ENCODE measurements at regions not wholly inside any gene's neighbourhood (a gene's known extent, or its start where the extent isn't known, plus 50 kb on each side); places are given as distances from the start of the nearest gene placed in this dataset.

- no peak overlapping the region for H3K27ac ChIP-seq
- H3K36me3 ChIP-seq, result no peaks in the 10 kb centered on the region
- intact Hi-C loops (cut with DNase I), result no loop called here
- H3K4me1 ChIP-seq, result no peaks in the 10 kb centered on the region
- WGBS, 2 donors, result 73 to 75% methylated on average over 10 of the region's 10 CpGs
- no peaks in the 10 kb centered on the region for H3K9me3 ChIP-seq
- H3K27me3 ChIP-seq, result no peaks in the 10 kb centered on the region
- H3K4me3 ChIP-seq (replicated peaks in 1 of 3), result no peak overlapping the region
- DNase-seq, result peak in 1 of 2 donors; percentile 7
- TF ChIP-seq CTCF (IDR thresholded peaks at IDR 0.05) (no peak), POLR2A (IDR thresholded peaks at IDR 0.05) (no peak)
These were observed 511.2 kb downstream of the DCDC2C start for GRCh38 chr2:4214444-4215205.

DNA sequence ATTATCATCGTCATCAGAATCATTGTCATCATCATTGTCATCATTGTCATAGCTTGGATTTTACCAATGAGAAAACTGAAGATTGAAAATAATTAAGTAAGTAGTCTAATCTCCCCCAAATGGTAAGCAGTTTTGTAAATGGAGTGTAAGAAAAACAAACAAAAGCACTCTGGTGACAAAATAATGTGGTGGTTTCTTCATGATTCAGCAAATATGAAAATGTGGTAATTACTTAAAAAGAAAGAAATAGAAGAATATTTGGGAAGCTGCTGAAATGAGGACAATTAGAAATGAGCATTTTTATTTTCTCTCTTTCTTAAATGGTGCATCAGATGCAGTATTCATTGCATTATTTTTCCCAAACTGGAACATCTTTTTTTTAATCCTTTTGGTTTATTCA lies 514.4 kb downstream of the DCDC2C start:
- no peak overlapping the region for H3K4me3 ChIP-seq (replicated peaks in 1 of 3)
- H3K9me3 ChIP-seq, result no peaks in the 10 kb centered on the region
- WGBS, 2 donors, result 91 to 92% methylated on average over 1 of the region's 1 CpG
- intact Hi-C loops (cut with DNase I), result no loop called here
- no peak for DNase-seq
- H3K36me3 ChIP-seq, result no peaks in the 10 kb centered on the region
- no peak for TF ChIP-seq POLR2A (IDR thresholded peaks at IDR 0.05)
- no peak for TF ChIP-seq CTCF (IDR thresholded peaks at IDR 0.05)
- no peaks in the 10 kb centered on the region for H3K4me1 ChIP-seq
- no peak overlapping the region for H3K27ac ChIP-seq
- H3K27me3 ChIP-seq, result no peaks in the 10 kb centered on the region

- WGBS, 2 donors, result 68 to 87% methylated on average over 1 of the region's 1 CpG
- no peaks in the 10 kb centered on the region for H3K4me1 ChIP-seq
- H3K27me3 ChIP-seq, result no peaks in the 10 kb centered on the region
- no peak for DNase-seq
- H3K36me3 ChIP-seq, result no peaks in the 10 kb centered on the region
- no peak overlapping the region for H3K27ac ChIP-seq
- H3K4me3 ChIP-seq (replicated peaks in 1 of 3), result no peak overlapping the region
- intact Hi-C loops (cut with DNase I), result no loop called here
- TF ChIP-seq CTCF (IDR thresholded peaks at IDR 0.05) (no peak), POLR2A (IDR thresholded peaks at IDR 0.05) (no peak)
- H3K9me3 ChIP-seq, result no peaks in the 10 kb centered on the region
These were observed 515.7 kb downstream of the DCDC2C start for GRCh38 chr2:4219101-4219500.

- no peak for DNase-seq
- Histone ChIP-seq H3K27me3 (no peaks in the 10 kb centered on the region), H3K36me3 (no peaks in the 10 kb centered on the region), H3K4me1 (no peaks in the 10 kb centered on the region), H3K9me3 (no peaks in the 10 kb centered on the region), H3K4me3 (replicated peaks in 1 of 3) (no peak overlapping the region), H3K27ac (no peak overlapping the region)
- intact Hi-C loops (cut with DNase I), result no loop called here
- 67 to 71% methylated on average over 1 of the region's 1 CpG for WGBS, 2 donors
- no peak for TF ChIP-seq CTCF (IDR thresholded peaks at IDR 0.05)
- TF ChIP-seq POLR2A (IDR thresholded peaks at IDR 0.05), result no peak
These were observed 516.2 kb downstream of the DCDC2C start for GRCh38 chr2:4219571-4219970.

DNA sequence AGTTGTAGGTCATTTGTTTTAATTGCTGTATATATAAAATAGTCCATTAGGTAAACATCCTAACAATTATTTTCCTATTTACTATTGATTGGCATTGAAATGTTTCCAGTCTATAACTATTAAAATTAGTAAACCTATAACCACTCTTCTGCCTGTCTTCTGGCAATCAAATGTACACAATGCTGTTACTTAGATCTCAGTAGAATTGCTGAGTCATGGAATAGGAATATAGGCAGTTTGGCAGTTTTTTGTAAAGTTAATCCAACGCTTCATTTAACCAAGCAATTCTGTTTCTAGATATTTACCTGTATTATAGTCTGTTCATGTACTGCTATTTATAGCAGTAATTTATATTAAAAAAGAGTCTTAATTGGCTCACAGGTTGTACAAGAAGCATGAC lies 518.1 kb downstream of the DCDC2C start:
- H3K9me3 ChIP-seq, result no peaks in the 10 kb centered on the region
- 98% methylated on average over 1 of the region's 1 CpG for WGBS, 2 donors

More for the DNA sequence above, 518.1 kb downstream of the DCDC2C start:
- H3K27me3 ChIP-seq, result no peaks in the 10 kb centered on the region
- no peak overlapping the region for H3K4me3 ChIP-seq (replicated peaks in 1 of 3)
- no peak for DNase-seq
- no peaks in the 10 kb centered on the region for H3K36me3 ChIP-seq
- TF ChIP-seq CTCF (IDR thresholded peaks at IDR 0.05) (no peak), POLR2A (IDR thresholded peaks at IDR 0.05) (no peak)
- H3K4me1 ChIP-seq, result no peaks in the 10 kb centered on the region
- no peak overlapping the region for H3K27ac ChIP-seq
- intact Hi-C loops (cut with DNase I), result no loop called here

Data from thyroid gland (tissue), 4 donors.